ENCODE measurements at regions not wholly inside any gene's neighbourhood (a gene's known extent, or its start where the extent isn't known, plus 50 kb on each side); places are given as distances from the start of the nearest gene placed in this dataset.
"Not testable (repeated sequence)": the region's sequence is repeated elsewhere in the genome, so short reads cannot be mapped to it uniquely, and the experiment has no call there.

DNA sequence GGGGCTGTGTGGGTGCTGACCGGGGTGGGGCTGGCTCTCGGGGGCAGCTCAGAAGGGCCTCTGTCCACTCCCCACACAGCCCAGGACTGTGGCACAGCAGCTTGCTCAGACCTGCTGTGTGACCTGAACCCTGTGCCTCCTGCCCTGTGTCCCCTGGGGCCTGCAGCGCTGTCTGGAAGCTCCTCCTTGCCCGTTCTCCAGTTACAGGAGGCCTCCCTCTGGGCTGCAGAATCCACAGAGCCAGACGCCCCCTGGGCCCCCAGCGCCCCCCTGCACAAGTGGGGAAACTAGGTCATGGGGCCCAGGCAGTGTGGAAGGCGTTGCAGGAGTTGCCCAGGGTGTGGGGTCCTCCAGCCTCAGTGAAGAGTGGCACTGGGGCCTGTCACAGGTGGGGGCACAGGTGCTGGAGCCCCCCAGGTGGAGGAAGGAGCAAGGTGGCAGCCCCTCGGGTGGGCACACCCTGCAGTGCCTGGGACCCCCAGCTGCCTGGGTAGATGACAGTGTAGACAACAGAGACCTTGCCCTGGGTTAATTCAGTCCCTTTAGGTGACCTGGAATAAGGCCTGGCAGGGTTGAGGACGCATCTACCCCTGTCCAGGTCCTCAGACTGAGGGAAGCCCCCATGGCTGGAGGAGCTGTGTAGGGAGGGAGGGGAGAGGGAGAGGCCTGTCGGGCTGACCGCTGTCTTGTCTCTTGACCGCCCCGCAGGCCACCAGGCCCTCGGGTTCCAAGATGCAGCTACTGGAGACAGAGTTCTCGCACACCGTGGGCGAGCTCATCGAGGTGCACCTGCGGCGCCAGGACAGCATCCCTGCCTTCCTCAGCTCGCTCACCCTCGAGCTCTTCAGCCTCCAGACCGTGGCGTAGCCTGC, 120.2 kb downstream of the IGLL1 start:
- DNase-seq: not testable (repeated sequence)

DNA sequence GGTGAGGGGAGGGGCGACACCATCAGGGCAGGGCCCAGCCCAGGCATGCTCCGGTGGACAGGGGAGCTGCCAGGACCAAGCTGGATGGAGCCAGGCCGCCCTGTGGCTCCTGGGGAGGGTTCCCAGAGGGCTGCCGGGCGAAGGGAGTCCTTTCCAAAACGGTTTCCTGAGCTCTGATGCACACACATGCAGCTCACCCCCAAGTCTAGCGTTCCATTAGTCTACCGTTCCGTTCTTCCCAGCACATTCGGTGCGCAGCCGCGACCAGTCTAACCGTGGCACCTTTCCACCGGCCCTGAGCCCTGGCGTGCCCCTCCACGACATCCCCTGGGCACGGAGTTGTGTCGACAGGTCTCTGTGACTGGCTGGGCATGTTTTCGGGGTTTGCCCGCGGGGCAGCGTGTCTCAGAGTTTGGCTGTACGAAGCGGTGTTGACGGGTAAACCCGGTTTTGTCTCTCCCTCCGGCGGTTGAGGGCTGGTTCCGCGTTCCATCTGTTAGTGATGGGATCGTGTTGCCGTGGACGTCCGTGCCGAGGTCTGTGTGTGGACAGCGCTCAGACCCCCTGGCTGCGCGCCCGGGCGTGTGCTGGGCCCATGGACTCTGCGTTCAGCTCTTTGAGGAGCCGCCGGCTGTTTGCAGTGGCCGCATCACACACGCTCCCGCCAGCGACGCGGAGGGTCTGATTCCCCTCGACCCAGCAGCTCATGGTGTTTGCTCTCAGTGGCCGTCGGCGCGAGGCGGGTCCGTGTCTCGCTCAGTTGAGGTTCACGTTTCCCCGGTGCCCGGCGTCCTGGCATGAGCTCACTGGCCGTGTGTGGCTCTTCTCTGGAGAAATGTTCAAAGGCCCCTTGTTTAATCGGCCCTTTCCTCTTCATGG, 121.2 kb downstream of the IGLL1 start:
- DNase-seq: no peak

DNA sequence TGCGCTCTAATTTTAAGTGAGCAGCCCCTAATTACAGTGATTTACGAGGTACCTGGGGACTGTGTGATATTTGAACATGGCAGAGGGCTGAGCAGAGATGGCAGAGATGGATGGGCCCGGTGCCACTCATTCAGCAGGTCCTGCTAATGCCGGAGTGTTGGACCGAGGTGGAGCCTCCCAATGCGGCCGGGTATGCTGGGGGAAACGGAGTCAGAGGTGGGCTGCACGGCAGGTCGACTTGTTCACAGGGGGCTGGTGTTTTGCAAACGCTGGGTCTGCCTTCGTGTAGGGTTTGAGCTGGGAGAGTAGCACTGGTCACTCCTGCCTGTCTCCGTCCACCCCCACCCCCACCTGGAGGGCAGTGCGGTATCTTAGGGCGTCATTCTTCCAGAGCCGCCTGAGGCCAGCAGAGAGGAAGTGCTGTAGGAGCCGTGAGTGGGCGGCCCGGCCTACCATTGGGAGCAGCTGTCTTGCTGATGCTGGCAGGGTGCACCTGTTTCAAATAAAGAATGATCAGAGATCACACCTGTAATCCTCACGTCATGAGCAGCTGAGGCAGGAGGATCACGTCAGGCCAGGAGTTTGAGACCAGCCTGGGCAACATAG, 122.6 kb downstream of the IGLL1 start:
- peak; percentile 83 for DNase-seq

DNA sequence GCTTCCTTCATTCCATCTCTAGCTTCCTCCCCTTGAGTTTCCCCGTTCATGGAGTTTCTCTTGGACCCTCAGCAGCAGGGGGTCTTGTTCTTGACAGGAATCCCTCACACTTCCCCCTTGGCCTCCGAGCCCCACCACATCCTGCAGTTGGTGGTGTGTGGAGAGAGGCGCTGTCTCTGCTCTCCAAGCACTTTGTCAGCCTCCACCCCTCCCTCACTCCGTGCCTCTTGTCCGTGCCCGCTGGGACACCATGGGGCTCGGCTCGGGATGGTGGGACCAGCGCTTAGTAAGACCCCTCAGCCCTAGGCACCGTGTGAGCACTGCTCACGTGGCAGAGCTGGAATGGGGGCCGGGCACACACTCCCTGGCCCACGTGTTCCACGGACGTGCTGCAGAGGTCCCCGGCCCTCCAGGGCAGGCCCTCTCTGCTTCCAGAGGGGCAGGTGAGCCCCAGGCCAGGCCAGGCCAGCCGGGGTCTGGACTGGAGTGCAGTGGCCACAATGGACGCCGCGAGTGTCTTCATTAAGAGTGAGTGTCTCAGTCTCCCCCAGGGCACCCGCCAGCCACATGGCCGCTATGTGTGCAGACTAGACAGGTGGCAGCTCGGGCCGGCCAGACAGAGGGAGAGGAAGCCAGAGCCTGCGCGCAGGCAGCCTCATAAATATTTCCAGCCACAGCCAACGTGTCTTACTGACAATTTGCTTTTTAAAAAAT, 123.3 kb downstream of the IGLL1 start:
- DNase-seq: not testable (repeated sequence)

DNA sequence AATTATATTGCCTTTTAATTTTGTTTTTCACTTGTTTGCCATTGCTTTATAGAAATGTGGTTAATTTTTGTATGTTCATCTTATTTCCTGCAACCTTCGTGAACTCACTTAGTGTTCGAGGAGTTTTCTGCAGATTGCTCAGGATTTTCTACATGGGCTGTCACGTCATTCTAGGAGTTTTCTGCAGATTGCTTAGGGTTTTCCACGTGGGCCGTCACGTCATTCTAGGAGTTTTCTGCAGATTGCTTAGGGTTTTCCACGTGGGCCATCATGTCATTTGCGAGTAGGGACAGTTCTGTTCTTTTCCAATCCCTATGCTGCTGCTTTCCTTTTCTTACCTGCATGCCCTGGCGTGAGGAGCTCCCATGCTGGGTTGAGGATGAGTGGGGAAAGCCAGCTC, 125.7 kb downstream of the IGLL1 start:
- not testable (repeated sequence) for DNase-seq

DNA sequence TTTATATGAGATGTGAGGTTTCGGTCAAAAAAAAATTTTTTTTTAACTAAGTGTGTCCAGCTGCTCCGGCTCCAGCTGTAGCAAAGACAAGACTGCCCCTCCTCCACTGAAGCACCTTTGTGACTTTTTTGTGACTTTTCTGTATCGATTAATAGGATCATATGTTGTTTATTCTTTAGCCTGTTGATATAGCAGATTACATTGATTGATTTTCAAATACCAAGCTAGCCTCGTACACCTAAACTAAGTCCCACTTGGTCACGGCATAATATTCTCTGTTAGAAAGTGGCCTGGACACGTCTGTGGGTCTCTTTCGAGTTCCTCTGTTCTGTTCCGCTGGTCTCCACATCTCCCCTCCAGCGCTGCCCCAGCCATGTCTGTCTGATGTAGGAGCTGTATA, 126.8 kb downstream of the IGLL1 start:
- DNase-seq: no peak

DNA sequence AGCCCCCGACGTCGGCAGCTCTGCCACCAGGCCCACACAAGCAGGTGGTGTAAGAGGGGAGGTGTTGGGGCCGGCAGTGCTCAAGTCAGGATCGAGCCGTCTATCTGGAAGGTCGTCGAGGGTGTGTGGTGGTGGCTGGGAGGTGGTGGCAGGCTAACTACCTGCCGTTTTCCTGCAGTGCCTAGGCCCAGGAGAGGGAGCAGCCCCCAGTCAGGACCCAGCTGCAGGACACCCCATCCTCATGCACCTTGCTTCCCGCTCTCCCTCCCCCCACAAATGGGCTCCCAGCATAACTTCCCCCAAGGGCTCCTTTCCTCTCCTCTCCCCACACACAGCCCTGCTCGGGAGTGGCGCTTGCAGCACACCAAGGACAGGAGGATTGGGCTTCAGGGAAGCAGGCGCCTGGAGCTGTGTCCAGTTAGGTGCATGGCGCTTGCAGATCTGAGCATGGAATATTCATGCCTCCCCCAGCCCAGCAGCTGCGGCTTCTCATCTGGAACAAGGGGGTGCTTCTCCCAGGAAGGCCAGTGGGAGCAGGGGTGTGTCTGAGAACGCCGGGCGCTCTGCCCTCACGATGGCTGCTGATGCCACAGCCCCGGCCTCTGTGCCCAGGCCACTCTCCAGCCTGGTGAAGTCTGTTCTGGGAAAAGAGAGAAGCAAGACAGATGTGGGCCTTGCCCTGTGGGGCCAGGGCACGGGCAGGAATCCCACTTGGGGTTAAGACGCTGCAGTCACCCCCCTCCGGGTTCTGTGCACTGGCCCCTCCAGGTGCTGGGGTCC, 127.7 kb downstream of the IGLL1 start:
- DNase-seq: no peak

DNA sequence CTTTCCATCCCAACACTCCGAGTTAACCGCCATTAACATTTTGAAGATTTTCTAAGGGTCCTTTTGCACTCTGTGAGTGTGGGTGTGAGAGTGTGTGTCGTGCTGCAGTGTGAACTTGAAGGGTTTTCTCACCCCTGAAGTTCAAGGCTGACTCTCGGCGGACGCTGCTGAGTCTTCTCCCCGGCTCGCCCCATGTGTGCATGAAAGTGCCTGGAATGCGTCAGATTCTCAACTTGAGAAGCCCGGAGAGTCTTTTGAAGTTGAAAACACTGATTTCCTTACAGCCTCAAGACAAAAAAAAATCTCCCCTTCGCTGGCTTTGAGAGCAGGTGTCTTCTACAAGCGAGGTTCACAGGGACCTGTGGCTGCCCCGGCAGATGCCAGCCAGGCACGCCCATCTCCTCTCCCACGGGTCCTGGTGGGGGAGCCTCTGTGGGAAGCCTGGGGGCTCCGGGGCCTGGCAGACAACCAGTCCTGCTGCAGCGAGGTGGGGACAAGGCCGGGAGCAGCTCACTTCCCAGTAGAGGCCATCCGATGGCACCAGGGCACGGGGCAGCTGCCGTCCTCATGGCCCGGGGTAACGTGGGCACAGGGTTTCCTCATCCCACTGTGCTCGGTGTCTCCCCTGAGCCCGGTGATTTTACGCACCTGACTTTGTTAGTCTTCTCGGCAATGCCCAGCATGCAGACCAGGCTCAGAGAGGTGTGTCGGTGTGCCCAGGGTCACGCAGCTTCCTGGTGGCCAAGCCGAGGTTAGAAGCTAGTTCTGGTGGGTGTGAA, 128.4 kb downstream of the IGLL1 start:
- not testable (repeated sequence) for DNase-seq

DNA sequence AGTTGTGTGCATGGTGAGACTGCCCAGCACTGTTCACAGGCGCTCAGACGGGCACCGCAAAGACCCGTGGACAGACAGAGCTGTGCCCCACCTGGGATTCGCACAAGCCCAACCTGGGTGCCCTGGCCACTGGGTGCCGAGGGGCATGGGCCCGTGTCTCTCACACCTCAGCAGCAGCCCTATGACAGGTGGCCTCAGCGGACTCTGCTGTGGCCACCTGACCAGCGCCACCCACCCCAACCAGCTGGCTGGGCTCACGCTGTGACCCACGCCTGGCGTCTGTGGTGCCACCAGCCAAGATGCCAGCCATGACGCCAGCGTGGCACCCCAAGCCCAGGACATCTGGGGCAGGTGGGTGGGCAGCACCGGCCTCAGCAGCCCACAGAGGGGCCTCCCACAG, 129.3 kb downstream of the IGLL1 start:
- DNase-seq: not testable (repeated sequence)

DNA sequence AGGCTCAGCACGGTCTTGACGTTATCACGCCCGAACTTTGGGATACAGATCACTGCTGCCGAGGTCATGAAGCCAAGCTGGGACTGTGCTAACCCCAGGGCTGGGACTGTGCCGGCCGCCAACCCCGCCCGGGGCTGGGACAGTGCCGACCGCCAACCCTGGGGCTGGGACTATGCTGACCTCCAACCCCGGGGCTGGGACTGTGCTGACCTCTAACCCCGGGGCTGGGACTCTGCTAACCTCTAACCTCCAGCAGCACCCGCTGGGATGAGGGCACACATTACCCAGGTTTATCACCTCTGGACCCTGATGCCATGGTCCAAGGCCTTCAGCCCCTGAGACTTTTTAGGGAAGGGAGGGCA, 129.7 kb downstream of the IGLL1 start:
- no peak for DNase-seq

DNA sequence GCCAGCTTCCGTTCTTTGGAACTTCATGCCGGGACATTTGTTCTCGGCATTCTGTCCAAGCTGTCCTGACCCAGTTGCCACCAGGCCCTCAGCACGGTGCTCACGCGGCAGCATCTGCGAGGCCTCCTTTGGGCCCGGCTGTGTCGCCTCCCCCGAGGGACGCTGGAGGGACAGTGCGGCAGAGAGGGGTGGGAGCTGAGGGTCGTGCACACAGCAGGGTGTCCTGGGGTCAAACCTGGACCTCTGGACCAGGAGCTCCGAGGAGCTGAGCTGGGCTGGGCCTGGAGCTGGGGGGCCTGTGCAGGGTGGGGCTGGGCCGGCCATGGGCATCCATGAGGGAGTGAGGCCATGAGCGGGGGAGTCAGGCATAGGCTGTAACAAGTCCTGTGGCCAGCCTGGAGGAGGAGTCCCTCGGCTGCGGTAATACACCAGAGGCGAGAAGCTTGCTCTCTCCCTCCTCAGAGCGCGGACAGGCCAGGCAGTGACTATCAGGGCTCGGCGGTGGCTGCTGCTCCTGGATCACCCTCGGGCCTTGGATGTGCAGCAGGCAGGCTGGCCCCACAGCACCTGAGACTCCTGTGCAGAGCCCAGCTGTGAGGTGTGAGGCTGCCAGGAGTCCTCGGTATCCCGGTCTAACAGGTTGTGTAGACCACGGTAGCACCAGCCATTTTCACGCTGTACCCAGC, 130.2 kb downstream of the IGLL1 start:
- not testable (repeated sequence) for DNase-seq

DNA sequence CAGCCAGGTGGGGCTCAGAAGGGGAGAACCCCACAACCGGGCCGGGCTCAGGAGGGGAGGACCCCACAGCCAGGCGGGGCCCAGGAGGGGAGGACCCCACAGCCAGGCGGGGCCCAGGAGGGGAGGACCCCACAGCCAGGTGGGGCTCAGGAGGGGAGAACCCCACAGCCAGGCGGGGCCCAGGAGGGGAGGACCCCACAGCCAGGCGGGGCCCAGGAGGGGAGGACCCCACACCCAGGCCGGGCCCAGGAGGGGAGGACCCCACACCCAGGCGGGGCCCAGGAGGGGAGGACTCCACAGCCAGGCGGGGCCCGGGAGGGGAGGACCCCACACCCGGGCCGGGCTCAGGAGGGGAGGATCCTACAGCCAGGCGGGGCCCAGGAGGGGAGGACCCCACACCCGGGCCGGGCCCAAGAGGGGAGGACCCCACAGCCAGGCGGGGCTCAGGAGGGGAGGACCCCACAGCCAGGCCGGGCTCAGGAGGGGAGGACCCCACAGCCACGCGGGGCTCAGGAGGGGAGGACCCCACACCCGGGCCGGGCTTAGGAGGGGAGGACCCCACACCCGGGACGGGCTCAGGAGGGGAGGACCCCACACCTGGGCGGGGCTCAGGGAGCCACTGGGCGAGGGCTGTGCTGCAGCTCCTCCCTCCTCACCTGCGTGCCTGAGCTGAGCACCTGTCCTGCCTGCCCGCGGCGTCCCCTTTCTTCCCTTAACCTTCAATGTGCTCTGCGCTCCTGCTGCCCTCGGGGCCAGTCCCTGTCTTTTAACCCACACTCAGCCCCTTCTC, 131.4 kb downstream of the IGLL1 start:
- not testable (repeated sequence) for DNase-seq

DNA sequence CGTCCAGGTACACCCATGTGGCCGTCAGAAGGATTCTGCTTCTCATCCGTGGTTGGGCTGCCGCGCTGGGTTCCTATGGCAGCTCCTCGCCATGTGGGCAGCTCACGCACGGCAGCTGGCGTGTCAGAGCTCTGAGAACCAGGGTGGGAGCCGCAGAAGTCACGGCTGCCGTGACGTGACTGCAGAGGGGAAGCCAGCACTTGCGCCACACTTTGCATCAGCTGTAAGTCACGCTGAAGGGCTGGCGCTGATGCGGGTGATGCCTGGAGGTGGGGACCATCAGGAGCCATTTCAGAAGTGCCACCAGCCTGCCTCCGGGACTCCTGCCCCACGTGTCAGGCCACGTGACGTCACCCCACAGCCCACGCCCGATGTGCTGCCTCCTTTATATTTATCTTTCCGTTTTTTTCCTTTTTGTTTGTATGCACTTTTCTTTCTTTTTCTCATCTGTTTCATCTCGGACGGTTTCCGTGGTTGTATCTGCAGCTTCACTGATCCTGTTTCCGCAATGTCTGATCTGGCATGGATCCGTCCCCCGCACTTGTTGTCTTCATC, 133.2 kb downstream of the IGLL1 start:
- no peak for DNase-seq

DNA sequence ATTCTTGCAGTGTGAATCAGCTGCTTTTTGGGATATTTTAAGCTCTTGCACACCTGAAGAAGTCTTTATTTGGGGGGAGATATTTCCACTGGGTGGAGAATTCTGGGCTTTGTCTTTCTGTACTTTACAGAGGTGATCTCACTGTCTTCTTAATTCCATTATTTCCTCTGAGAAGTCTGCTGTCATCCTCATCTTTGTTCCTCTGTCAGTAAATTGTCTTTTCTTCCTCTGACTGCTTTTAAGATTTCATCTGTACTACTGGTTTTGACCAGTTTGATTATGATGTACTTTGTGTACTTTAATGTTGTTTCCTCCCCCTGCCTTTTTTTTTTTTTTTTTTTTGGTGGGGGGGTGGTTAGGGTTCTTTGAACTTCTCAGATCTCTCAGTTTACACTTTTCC, 133.9 kb downstream of the IGLL1 start:
- DNase-seq: not testable (repeated sequence)

DNA sequence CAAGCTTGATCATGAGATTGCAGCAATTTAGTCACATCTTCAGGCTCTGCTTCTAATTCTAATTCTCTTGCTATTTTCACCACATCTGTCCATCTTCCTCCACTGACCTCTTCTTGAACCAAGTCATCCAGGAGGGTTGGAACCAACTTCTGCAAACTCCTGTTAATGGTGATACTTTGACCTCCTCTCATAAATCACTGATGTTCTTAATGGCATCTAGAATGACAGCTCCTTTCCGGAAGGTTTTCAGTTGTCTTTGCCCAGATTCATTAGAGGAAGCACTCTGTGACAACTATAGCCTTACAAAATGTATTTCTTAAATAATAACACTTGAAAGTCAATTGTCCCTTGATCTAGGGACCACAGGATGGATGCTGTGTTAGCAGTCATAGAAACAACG, 136.2 kb downstream of the IGLL1 start:
- not testable (repeated sequence) for DNase-seq

DNA sequence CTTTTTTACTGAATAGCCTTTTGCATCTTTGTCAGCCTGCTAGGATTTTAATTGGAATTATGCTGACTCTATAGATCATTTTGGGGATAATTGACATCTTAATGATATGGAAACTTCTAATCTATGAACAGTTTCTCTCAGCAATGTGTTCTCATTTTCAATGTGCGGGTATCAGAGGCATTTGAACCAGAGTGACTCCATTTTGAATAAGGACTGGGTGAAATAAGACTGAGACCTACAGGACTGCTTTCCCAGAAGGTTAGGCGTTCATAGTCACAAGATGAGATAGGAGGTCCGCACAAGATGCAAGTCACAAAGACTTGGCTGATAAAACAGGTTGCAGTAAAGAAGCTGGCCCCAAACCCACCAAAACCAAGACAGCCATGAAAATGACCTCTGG, 140.5 kb downstream of the IGLL1 start:
- DNase-seq: not testable (repeated sequence)

DNA sequence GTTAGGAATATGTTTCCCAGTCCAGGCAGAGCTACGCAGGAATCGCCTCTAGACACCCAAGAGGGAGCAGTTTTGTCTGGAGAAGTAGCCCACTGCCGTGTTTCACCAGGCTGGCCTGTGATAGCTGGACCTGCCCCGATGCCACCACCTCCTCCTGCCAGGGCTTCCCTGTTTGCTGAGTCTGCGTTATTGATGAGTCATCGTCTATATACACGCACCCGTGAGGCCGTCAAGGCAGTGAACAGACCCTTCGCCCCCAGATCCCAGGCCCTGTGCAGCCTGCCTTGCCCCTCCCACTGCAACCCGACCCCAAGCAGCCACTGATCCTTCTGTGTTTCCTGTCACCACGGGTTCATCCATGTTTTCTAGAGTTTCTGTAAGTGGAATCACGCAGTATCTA, 141.9 kb downstream of the IGLL1 start:
- no peak for DNase-seq

DNA sequence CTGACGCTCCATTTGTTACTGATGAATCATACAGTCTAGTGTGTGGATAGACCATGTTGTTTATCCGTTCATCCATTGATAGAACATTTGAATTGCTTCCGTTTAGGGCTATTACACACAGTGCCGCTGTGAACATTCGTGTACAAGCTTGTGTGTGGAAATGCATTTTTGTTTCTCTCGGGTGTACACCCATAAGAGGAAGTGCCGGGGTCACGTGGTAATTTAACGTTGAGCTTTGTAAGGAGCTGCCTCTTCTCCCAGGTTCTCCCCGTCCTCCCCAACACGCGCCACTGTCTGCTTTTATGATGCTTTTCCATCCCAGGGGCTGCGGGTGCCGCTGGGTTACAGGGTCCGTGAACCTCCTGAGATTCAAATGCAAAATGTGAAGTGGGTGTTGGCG, 142.3 kb downstream of the IGLL1 start:
- no peak for DNase-seq

DNA sequence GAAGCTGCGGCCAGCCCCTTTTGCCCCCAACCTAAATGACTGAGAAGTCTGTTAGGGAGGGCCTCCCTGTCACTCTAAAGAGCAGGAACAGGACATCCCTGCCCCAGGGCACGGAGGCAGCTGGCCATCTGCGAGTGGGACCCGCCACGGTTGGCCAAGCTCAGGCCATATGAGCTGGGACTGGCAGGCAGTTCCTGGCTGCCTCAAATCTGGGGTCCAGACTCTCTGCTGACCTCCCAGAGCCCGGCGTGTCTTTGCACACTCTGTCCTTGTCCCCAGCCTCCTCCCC, 143.0 kb downstream of the IGLL1 start:
- not testable (repeated sequence) for DNase-seq
